GM12878 (cell line): ENCODE measurements at regions not wholly inside any gene's neighbourhood (a gene's known extent, or its start where the extent isn't known, plus 50 kb on each side); places are given as distances from the start of the nearest gene placed in this dataset.

Experiments used
- ATAC-seq: fragments of 200-7000 bp; cut with Tn5 transposase; 3 replicates; pipeline ENCODE4 v1.9.1; 2020; ENCODE audit warnings: mild to moderate bottlenecking, moderate library complexity
- BruUV-seq: library from RNA; stranded (reverse); fragments of 400-500 nt; replicated peaks from 2 replicates; lab custom pipeline; 2021; lab: Mats Ljungman, UMichigan
- CTCF ChIA-PET: fragments of 300-600 bp; sonication (Branson Sonifier 250); formaldehyde crosslinking; extraction: SDS; loops from one replicate; lab custom pipeline; 2021; ENCODE audit warnings: inconsistent platforms; lab: Yijun Ruan, JAX
- POLR2A ChIA-PET: fragments of 350-600 bp; formaldehyde crosslinking; extraction: SDS; loops from one replicate; lab custom pipeline; 2021; ENCODE audit warnings: inconsistent platforms; lab: Charles Lee
- RAD21 ChIA-PET: fragments of 300-600 bp; sonication (Branson Sonifier 250); formaldehyde crosslinking; loops from one replicate; lab custom pipeline; 2023; ENCODE audit warnings: antibody characterized with exemption; ENCODE audit not compliant: unreplicated experiment; lab: Charles Lee
- SMC1A ChIA-PET: fragments of 300-600 bp; sonication (Branson Sonifier 250); formaldehyde crosslinking; loops from one replicate; lab custom pipeline; 2023; ENCODE audit not compliant: unreplicated experiment, uncharacterized antibody; lab: Charles Lee
- DNase-seq: peaks from one replicate; pipeline ENCODE4 v3.0.0-alpha.2; 2011; ENCODE audit warnings: low read depth, low spot score
- FAIRE-seq: peaks from 3 replicates; lab custom pipeline; 2011; peaks lifted over from hg19 to GRCh38; lab: Jason Lieb, UNC
- H2AFZ ChIP-seq: 2 replicates; pipeline ENCODE4 v1.6.0; 2011; ENCODE audit warnings: low read depth, low read length, control low read depth; ENCODE audit not compliant: control insufficient read depth
- H3K27ac ChIP-seq: 2 replicates; pipeline ENCODE4 v1.5.1; 2011; ENCODE audit warnings: control low read depth; ENCODE audit not compliant: control insufficient read depth, insufficient read depth
- H3K27me3 ChIP-seq, 2 experiments: replicated peaks in 1 of 2; 2 replicates each; pipeline versions ENCODE4 v1.6.0 to v1.6.1; 2011; ENCODE audit warnings: low read length in 1 of 2; ENCODE audit not compliant: control insufficient read depth in 2 of 2, insufficient read depth in 2 of 2
- H3K36me3 ChIP-seq, 2 experiments: 2 replicates each; pipeline ENCODE4 v1.5.1; 2011; ENCODE audit warnings: low read length in 1 of 2; ENCODE audit not compliant: control insufficient read depth in 2 of 2, insufficient read depth in 2 of 2
- H3K4me1 ChIP-seq: 2 replicates; pipeline ENCODE4 v1.6.1; 2011; ENCODE audit warnings: mild to moderate bottlenecking, low read length, moderate library complexity, mixed read lengths; ENCODE audit not compliant: control insufficient read depth, insufficient read depth
- H3K4me2 ChIP-seq: 2 replicates; pipeline ENCODE4 v1.6.0; 2011; ENCODE audit warnings: control low read depth; ENCODE audit not compliant: control insufficient read depth, insufficient read depth
- H3K4me3 ChIP-seq: fragments of 200-600 bp; sonication (generic); 2 replicates; pipeline ENCODE4 v1.5.1; 2016
- H3K79me2 ChIP-seq: 2 replicates; pipeline ENCODE4 v1.6.0; 2011; ENCODE audit warnings: low read length; ENCODE audit not compliant: control insufficient read depth, insufficient read depth
- H3K9ac ChIP-seq: 2 replicates; pipeline ENCODE4 v1.8.0; 2011; ENCODE audit warnings: low read length, control low read depth, mixed read lengths; ENCODE audit not compliant: control insufficient read depth, insufficient read depth
- H3K9me3 ChIP-seq: replicated peaks from 3 replicates; pipeline ENCODE4 v1.5.1; 2011; ENCODE audit warnings: mild to moderate bottlenecking, low read length; ENCODE audit not compliant: control insufficient read depth, insufficient read depth
- H4K20me1 ChIP-seq: 2 replicates; pipeline ENCODE4 v1.6.0; 2011; ENCODE audit not compliant: control insufficient read depth, insufficient read depth
- ATF7 ChIP-seq: fragments of 450-650 bp; IDR thresholded peaks from 2 replicates; pipeline ENCODE4 v1.6.1; 2016; ENCODE audit warnings: low read depth, mild to moderate bottlenecking
- BMI1 ChIP-seq: fragments of 450-650 bp; IDR thresholded peaks from 2 replicates; pipeline ENCODE4 v1.6.1; 2016; ENCODE audit warnings: mild to moderate bottlenecking, moderate library complexity, borderline replicate concordance
- CHD4 ChIP-seq: fragments of 200-600 bp; sonication (generic); IDR thresholded peaks from 2 replicates; pipeline ENCODE4 v1.6.1; 2016; ENCODE audit warnings: mild to moderate bottlenecking
- ELK1 ChIP-seq: IDR thresholded peaks from 2 replicates; pipeline ENCODE4 v1.6.1; 2012; ENCODE audit warnings: low read depth, low read length, improper control_type of control experiment
- MEF2A ChIP-seq: IDR thresholded peaks from 2 replicates; pipeline ENCODE4 v1.6.1; 2011; ENCODE audit warnings: low read depth, mild to moderate bottlenecking, low read length, moderate library complexity; ENCODE audit not compliant: insufficient read depth
- MYB ChIP-seq: fragments of 150-350 bp; IDR thresholded peaks from 2 replicates; pipeline ENCODE4 v1.6.1; 2014; ENCODE audit warnings: mild to moderate bottlenecking, low read depth, low read length, borderline replicate concordance
- NKRF ChIP-seq: fragments of 450-650 bp; conservative IDR thresholded peaks from 2 replicates; pipeline ENCODE4 v1.6.1; 2017; ENCODE audit warnings: mild to moderate bottlenecking, moderate library complexity
- PBX3 ChIP-seq: IDR thresholded peaks from 2 replicates; pipeline ENCODE4 v1.6.1; 2011; ENCODE audit warnings: mild to moderate bottlenecking, low read depth, low read length, moderate library complexity; ENCODE audit not compliant: insufficient replicate concordance
- RAD21 ChIP-seq: IDR thresholded peaks from 2 replicates; pipeline ENCODE4 v1.6.1; 2011; ENCODE audit warnings: mild to moderate bottlenecking, low read depth, low read length, moderate library complexity; ENCODE audit not compliant: insufficient read depth
- SREBF2 ChIP-seq: IDR thresholded peaks from 2 replicates; pipeline ENCODE4 v1.6.1; 2012; ENCODE audit warnings: mild to moderate bottlenecking, low read length
- SUPT20H ChIP-seq: IDR thresholded peaks from 2 replicates; pipeline ENCODE4 v1.6.1; 2011; ENCODE audit warnings: low read depth, mild to moderate bottlenecking, low read length, moderate library complexity, borderline replicate concordance; ENCODE audit not compliant: control insufficient read depth
- TCF12 ChIP-seq: IDR thresholded peaks from 2 replicates; pipeline ENCODE4 v1.6.1; 2011; ENCODE audit warnings: low read depth, mild to moderate bottlenecking, low read length
- ZNF274 ChIP-seq: IDR thresholded peaks from one replicate; pipeline ENCODE4 v1.8.0; 2011; ENCODE audit not compliant: insufficient read length, insufficient read depth
- WGBS: methylation state at CpG from one replicate; pipeline ENCODE4 v1.1.6; 2016; ENCODE audit warnings: low lambda C conversion rate; ENCODE audit not compliant: insufficient replicate concordance, insufficient coverage; ENCODE audit errors: missing lambda C conversion rate; 5-methylcytosine and 5-hydroxymethylcytosine counted together
- in situ Hi-C: fragments of 300-500 bp; cut with MboI; formaldehyde crosslinking; loops from 9 replicates; pipeline ENCODE4 v1.14.3; 2018; ENCODE audit warnings: mixed read lengths
- intact Hi-C: fragments of 100-400 bp; cut with micrococcal nuclease; formaldehyde crosslinking; loops from one replicate; pipeline ENCODE4 v1.14.2; 2022; ENCODE audit not compliant: unreplicated experiment

GRCh38 chr16:6678586-6678985, 654.1 kb upstream of the RBFOX1 start:
- no peak overlapping the region for H3K4me2 ChIP-seq
- no peaks in the 10 kb centered on the region for H3K9me3 ChIP-seq
- ChIA-PET CTCF (no interaction called here), POLR2A (no interaction called here), SMC1A (no interaction called here), RAD21 (no interaction called here)
- TF ChIP-seq NKRF: no peak
- TF ChIP-seq SUPT20H: no peak
- TF ChIP-seq TCF12: no peak
- no peak for TF ChIP-seq SREBF2
- TF ChIP-seq CHD4: no peak
- no peak for TF ChIP-seq ELK1
- no peak for TF ChIP-seq PBX3
- TF ChIP-seq RAD21: no peak
- TF ChIP-seq ATF7: no peak
- TF ChIP-seq BMI1: no peak
- no peak for TF ChIP-seq MEF2A
- no peak for TF ChIP-seq MYB
- TF ChIP-seq ZNF274: no peak
- ATAC-seq (no peak), DNase-seq (no peak), FAIRE-seq (no peak)
- no peaks in the 10 kb centered on the region for H4K20me1 ChIP-seq
- H3K4me1 ChIP-seq: no peaks in the 10 kb centered on the region
- no peak overlapping the region for H3K4me3 ChIP-seq
- in situ Hi-C loops: no loop called here
- 34% methylated on average over 3 of the region's 3 CpGs for WGBS
- H3K27me3 ChIP-seq: no peaks in the 10 kb centered on the region
- no peaks in the 10 kb centered on the region for H3K36me3 ChIP-seq
- H3K27ac ChIP-seq: no peak overlapping the region
- H3K79me2 ChIP-seq: no peaks in the 10 kb centered on the region
- no peak overlapping the region for H3K9ac ChIP-seq
- intact Hi-C loops: no loop called here
- no peak overlapping the region for H2AFZ ChIP-seq
- no TSS peak for BruUV-seq
